ENCODE measurements at regions not wholly inside any gene's neighbourhood (a gene's known extent, or its start where the extent isn't known, plus 50 kb on each side); places are given as distances from the start of the nearest gene placed in this dataset.

DNA sequence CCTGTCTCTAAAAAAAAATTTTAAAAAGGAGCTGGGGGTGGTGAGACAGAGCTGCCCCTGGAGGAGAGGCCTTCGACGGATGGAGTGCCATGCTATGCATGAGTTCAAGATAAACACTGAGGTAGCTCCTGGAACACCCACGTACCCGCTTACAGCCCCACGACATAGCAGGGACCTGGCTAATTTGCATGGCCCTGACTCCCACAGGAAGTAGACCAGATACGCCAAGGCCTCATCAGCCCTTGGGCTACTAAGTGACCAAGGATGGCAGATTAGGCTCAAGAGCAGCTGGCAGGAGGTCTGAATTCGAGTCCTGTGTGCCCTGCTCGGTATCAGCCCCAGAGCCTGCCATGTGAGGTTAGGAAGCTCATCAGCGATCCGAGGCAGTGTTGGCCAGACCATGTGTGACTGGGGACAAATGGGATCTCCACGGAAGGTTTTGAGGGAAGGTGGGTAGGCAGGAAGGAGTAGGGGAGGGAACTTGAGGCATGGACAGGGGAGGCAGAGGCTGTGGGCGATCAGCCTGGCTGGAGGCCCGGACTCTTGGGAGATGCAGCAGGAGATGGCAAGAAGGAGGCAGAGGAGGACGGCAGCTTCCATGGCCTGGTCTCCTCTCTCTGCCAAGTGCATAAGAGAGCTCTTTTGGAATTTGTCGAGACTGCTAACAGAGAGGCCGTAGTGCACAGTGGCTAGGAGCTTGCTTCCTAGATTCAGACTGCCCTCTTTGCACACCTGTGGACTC lies 218.3 kb downstream of the GLI2 start:
- Histone ChIP-seq H3K4me3 (no peak overlapping the region), H3K36me3 (replicated peaks in 1 of 2) (no peaks in the 10 kb centered on the region), H3K27me3 (no peaks in the 10 kb centered on the region), H3K4me1 (replicated peaks in 1 of 2) (no peaks in the 10 kb centered on the region), H3K27ac (no peak overlapping the region), H3K9me3 (replicated peaks in 1 of 3) (no peaks in the 10 kb centered on the region)
- WGBS, 4 donors, result 89 to 93% (median 93%) methylated on average over 15 to 16 of the region's 16 CpGs
- intact Hi-C loops (cut with DNase I), result no loop called here
- no peak for DNase-seq
- TF ChIP-seq CTCF (IDR thresholded peaks at IDR 0.05) (no peak), POLR2A (IDR thresholded peaks at IDR 0.05) (no peak)

- intact Hi-C loops (cut with DNase I), result no loop called here
- 82 to 90% (median 88%) methylated on average over 6 to 8 of the region's 8 CpGs for WGBS, 4 donors
- no peaks in the 10 kb centered on the region for H3K9me3 ChIP-seq (replicated peaks in 1 of 3)
These were observed 219.3 kb downstream of the GLI2 start for GRCh38 chr2:120954939-120955338.

GRCh38 chr2:120955427-120955826 lies 219.8 kb downstream of the GLI2 start:
- 80 to 84% (median 84%) methylated on average over 8 of the region's 8 CpGs for WGBS, 4 donors
- TF ChIP-seq POLR2A (IDR thresholded peaks at IDR 0.05), result no peak
- no peak for TF ChIP-seq CTCF (IDR thresholded peaks at IDR 0.05)
- Histone ChIP-seq H3K4me1 (replicated peaks in 1 of 2) (no peaks in the 10 kb centered on the region), H3K27ac (no peak overlapping the region), H3K36me3 (replicated peaks in 1 of 2) (no peaks in the 10 kb centered on the region), H3K27me3 (no peaks in the 10 kb centered on the region), H3K4me3 (no peak overlapping the region), H3K9me3 (replicated peaks in 1 of 3) (no peaks in the 10 kb centered on the region)
- DNase-seq, result no peak
- intact Hi-C loops (cut with DNase I), result no loop called here

More at GRCh38 chr2:120954939-120955338, 219.3 kb downstream of the GLI2 start:
- Histone ChIP-seq H3K27me3 (no peaks in the 10 kb centered on the region), H3K4me1 (replicated peaks in 1 of 2) (no peaks in the 10 kb centered on the region), H3K4me3 (no peak overlapping the region), H3K27ac (no peak overlapping the region), H3K36me3 (replicated peaks in 1 of 2) (no peaks in the 10 kb centered on the region)
- TF ChIP-seq CTCF (IDR thresholded peaks at IDR 0.05) (no peak), POLR2A (IDR thresholded peaks at IDR 0.05) (no peak)
- no peak for DNase-seq

DNA sequence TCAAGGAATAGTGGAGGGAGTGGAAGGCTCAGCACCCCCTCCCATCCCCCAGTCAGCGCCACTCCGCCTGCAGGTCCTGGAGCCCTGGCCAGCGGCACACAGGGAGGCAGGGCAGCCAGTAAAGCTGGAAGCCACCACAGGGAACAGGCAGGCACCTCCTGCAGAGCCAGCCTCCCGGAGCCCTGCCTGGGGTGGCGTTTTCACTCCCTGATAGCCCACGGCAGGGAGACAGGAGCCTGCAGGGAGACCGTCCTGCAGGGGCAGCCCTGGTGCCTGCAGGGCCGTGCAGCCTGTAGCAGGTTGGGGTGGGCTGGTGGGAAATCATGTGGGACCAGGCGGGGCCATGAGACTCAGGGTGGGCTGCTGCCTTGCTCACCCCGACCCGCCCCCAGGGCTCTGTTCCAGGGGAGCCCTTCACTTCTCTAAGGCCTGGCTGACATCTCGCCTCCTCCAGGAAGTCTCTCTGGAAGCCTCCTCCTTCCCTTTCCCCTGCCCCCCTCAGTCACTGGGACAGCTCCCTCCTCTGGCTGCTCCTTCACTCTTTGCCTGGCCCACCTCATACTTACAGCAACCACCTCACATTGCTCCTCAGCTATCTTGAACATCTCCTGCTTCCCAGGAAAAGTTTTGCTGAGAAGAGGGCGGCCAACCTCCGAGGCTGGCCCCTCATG lies 221.0 kb downstream of the GLI2 start:
- DNase-seq, result no peak
- Histone ChIP-seq H3K36me3 (replicated peaks in 1 of 2) (no peaks in the 10 kb centered on the region), H3K4me1 (replicated peaks in 1 of 2) (no peaks in the 10 kb centered on the region), H3K9me3 (replicated peaks in 1 of 3) (no peaks in the 10 kb centered on the region), H3K4me3 (no peak overlapping the region), H3K27me3 (no peaks in the 10 kb centered on the region), H3K27ac (no peak overlapping the region)
- 90 to 95% (median 93%) methylated on average over 3 to 14 of the region's 14 CpGs for WGBS, 4 donors
- intact Hi-C loops (cut with DNase I), result no loop called here
- TF ChIP-seq POLR2A (IDR thresholded peaks at IDR 0.05) (no peak), CTCF (IDR thresholded peaks at IDR 0.05) (no peak)
